ENCODE measurements at regions not wholly inside any gene's neighbourhood (a gene's known extent, or its start where the extent isn't known, plus 50 kb on each side); places are given as distances from the start of the nearest gene placed in this dataset.

DNA sequence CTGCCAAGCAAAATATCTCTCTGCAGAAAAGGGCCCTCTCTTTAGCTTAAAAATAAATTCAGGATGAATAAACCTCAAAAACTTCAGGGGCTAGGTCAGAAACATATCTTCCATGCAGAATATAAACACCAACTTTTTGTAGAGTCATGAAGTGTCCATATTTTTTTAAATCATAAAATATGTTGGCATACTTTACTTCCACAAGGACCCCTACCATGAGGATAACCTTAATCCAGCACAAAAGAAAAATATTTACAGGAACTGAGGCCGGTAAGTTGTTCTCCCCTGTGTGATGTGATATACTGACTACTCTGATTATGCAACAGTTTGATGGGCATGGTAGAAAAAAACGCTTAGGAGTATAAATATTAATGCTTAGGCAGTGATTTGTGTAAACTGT is 264.8 kb upstream of the CDH11 start:
- TF ChIP-seq, protein P1, sequence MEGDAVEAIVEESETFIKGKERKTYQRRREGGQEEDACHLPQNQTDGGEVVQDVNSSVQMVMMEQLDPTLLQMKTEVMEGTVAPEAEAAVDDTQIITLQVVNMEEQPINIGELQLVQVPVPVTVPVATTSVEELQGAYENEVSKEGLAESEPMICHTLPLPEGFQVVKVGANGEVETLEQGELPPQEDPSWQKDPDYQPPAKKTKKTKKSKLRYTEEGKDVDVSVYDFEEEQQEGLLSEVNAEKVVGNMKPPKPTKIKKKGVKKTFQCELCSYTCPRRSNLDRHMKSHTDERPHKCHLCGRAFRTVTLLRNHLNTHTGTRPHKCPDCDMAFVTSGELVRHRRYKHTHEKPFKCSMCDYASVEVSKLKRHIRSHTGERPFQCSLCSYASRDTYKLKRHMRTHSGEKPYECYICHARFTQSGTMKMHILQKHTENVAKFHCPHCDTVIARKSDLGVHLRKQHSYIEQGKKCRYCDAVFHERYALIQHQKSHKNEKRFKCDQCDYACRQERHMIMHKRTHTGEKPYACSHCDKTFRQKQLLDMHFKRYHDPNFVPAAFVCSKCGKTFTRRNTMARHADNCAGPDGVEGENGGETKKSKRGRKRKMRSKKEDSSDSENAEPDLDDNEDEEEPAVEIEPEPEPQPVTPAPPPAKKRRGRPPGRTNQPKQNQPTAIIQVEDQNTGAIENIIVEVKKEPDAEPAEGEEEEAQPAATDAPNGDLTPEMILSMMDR (conservative IDR thresholded peaks at IDR 0.05; ENCODE audit: low read depth, low read length): no peak
- TF ChIP-seq POLR2A (IDR thresholded peaks at IDR 0.05; ENCODE audit: low read depth, low read length): no peak
